LNCAP (cell line): ENCODE measurements at regions not wholly inside any gene's neighbourhood (a gene's known extent, or its start where the extent isn't known, plus 50 kb on each side); places are given as distances from the start of the nearest gene placed in this dataset.
A peak's percentile ranks its signal among the peaks of the same experiment; 100 is the strongest.

Experiments used
- TF ChIP-seq, protein P1 (sequence below): fragments of 450-650 bp; IDR thresholded peaks from 2 replicates; pipeline ENCODE4 v1.5.1; 2017; ENCODE audit warnings: mild to moderate bottlenecking

DNA sequence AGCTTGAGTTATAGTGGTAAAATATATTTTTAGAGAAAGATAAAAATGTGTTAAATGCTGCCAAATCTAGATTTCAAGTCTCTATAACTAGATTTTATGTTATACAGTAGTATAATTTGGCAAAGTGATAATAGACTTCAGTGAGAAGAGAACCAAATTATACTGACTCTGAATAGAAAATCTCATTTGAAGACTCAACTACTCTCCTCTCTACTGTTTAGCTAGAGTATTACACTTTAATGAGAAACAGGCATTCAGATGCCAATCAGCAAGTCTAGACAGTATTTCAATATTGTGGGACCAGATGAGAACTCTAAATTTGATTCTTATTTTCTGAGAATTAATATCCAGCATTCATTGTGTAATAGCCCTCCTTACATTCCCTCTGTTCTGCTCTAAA, 311.2 kb downstream of the SLITRK5 start:
- TF ChIP-seq, protein P1, sequence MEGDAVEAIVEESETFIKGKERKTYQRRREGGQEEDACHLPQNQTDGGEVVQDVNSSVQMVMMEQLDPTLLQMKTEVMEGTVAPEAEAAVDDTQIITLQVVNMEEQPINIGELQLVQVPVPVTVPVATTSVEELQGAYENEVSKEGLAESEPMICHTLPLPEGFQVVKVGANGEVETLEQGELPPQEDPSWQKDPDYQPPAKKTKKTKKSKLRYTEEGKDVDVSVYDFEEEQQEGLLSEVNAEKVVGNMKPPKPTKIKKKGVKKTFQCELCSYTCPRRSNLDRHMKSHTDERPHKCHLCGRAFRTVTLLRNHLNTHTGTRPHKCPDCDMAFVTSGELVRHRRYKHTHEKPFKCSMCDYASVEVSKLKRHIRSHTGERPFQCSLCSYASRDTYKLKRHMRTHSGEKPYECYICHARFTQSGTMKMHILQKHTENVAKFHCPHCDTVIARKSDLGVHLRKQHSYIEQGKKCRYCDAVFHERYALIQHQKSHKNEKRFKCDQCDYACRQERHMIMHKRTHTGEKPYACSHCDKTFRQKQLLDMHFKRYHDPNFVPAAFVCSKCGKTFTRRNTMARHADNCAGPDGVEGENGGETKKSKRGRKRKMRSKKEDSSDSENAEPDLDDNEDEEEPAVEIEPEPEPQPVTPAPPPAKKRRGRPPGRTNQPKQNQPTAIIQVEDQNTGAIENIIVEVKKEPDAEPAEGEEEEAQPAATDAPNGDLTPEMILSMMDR: no peak

DNA sequence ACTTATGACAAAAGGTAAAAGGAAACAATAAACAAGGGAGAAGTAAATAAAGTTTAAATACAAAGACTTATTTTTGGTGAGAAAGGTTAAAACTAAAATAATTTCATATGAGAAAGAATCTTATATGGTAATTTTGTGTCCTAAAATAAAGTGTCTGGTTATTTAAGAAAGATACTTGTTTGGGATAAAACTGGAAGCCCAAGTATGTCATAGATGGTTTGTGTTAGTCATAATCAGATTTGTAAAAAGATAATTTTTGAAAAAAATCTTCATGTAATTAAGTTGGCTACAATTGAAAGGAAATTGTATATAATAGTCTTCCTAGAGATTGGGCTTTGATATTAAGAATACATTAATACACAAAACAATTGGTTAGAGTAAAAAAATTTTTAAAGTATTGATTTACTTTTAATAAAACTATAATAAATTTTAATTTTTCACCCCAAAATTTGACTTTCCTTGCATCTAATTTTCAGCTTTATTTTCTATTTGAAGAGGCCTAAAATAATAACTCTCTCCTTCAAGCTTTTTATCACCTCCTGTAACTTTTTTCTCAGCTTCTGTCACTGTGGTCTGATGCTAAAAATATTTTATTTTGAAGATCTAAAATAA, 315.6 kb downstream of the SLITRK5 start:
- TF ChIP-seq, protein P1: no peak

DNA sequence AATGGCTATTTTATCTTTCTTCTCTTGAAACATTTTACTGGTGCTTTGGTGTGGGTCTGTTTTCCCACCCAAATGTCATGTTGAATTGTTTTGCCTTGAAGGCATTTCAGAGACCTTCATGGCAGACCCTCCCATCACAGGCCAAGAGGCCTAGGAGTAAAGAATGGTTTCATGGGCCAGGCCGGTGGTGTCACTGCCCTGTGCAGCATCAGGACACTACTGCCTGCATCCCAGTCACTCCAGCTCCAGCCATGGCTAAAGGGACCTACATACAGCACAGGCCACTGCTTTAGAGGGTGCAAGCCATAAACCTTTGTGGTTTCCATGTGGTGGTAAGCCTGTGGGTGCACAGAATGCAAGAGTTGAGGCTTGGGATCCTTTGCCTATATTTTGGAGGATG, 326.9 kb downstream of the SLITRK5 start:
- TF ChIP-seq, protein P1: no peak

DNA sequence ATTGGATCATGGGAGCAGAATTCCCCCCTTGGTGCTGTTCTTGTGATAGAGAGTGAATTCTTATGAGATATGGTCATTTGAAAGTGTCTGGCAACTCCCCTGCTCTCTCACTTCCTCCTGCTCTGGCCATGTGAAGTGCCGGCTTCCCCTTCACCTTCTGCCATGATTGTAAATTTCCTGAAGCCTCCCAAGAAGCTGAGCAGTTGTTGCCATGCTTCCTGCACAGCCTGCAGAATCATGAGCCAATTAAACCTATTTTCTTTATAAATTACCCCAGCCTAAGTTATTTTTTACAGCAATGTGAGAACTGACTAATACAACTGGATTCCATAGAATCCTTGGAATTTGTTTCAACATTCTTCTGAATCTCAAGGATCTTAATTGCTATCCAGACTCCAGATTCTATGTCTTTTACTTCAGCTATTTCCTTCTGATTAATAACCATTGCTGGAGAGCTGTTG, 328.1 kb downstream of the SLITRK5 start:
- TF ChIP-seq, protein P1: no peak

DNA sequence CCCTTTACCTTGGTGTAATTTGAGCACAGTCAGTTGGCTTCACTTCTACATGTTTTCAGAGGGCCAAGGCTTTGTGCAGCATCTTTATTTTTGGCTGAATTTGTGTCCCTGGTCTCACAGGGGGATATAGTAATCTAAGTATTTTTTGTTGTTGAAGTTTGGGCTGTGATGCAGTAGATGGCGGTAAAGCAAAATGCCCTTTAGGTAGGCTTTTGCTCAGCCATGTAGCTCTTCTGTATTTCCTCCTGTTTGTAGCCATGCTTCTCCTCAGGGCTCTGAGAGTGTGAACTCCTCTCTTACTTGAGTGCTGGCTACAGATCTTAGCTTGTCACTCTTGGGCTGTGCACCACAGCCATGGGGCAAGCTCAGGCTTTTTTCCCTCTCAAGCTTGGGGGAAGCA, 328.6 kb downstream of the SLITRK5 start:
- TF ChIP-seq, protein P1: no peak

DNA sequence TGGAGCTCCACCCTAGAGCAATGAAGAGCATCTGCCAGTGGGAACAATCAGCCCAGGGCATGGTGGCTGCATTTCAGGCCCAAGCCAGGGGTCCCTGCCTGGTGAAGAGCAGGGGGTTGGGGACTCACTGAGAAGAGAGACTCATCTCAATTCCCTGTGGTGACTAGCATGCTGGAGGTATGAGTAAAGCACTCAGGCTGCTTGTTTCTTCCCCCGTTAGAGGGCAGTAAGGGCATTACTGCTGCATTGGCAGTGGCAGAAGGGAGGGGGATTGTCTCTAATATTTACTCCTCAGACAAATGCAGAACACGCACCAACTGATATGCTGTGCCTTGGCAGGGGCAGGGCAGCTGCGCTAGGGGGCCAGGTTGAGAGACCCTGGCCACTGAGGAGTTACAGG, 329.1 kb downstream of the SLITRK5 start:
- TF ChIP-seq, protein P1: no peak

DNA sequence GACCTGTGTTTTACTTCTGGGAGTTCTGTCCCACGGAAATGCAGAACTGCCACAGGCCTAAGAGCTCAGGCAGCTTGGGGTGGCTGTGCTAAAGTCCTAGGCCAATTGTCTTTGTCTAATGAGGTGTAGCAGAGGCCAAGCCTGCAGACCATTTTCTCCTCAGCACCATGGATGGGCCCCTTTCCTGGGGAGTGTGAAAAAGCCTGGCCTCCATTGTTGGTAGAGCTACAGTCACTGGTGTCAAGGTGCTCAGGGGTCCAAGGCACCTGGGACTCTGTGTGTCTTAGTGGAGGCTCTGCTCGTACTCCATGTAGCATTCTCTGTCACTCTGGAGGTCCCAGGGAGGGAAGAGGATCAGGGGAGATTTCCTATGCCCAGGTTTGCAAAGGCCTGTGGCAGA, 329.6 kb downstream of the SLITRK5 start:
- TF ChIP-seq, protein P1: no peak

DNA sequence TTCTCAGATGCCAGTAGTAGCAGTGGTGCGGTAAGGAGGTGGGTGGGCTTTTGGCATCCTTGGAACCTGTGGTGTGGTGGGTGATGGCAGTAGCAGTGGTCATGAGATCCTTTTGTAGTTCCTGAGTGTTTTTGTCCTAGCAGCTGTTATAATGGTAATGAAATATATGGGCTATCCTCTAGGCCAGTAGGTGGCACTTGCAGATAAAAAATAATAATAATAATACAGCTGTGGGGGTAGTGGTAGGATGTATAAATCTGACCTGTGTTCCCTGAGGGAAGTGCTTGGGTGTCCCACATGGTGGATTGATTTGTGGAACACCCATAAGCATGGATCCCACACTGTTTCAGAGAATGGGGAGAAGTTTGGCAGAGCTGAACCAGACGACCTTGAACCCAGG, 334.0 kb downstream of the SLITRK5 start:
- TF ChIP-seq, protein P1: 0 out of 2 replicates have a peak, but pooled peaks have one; percentile 32
